B cell (primary cell): ENCODE measurements at regions not wholly inside any gene's neighbourhood (a gene's known extent, or its start where the extent isn't known, plus 50 kb on each side); places are given as distances from the start of the nearest gene placed in this dataset.

Source experiments
- ATAC-seq: fragments of 200-7000 bp; cut with Tn5 transposase; one replicate; pipeline ENCODE4 v1.10.0; 2021; ENCODE audit warnings: low read depth, mild to moderate bottlenecking, moderate number of reproducible peaks, moderate library complexity
- CTCF ChIA-PET: fragments of 350-600 bp; sonication (Branson Sonifier 250); formaldehyde crosslinking; loops from one replicate; lab custom pipeline; 2021; ENCODE audit warnings: antibody characterized with exemption, inconsistent platforms; lab: Charles Lee
- POLR2A ChIA-PET: fragments of 350-600 bp; sonication (Branson Sonifier 250); formaldehyde crosslinking; loops from one replicate; lab custom pipeline; 2021; ENCODE audit warnings: antibody characterized with exemption; lab: Charles Lee
- DNase-seq: peaks from one replicate; pipeline ENCODE4 v3.0.0; 2013
- H2AFZ ChIP-seq: 2 replicates; pipeline ENCODE4 v1.6.1; 2012; ENCODE audit warnings: mild to moderate bottlenecking, low read depth, low read length; ENCODE audit not compliant: insufficient read depth, poor library complexity, severe bottlenecking
- H3K27ac ChIP-seq, 2 donors: 1 replicate in 1 of 2; 2 replicates in 1 of 2; pipeline ENCODE4 v1.5.1; 2012 to 2013; ENCODE audit warnings: low read length in 2 of 2, mild to moderate bottlenecking in 2 of 2, moderate library complexity in 1 of 2
- H3K27me3 ChIP-seq, 4 experiments: fragments of 200-600 bp in 1 of 4; sonication (generic) in 1 of 4; replicated peaks in 1 of 4; 1 replicate in 2 of 4; 2 replicates in 2 of 4; pipeline versions ENCODE4 v1.6.1 to v1.7.0; 2013 to 2016; ENCODE audit warnings: low read length in 3 of 4, mild to moderate bottlenecking in 2 of 4, mixed read lengths in 1 of 4, moderate library complexity in 1 of 4; ENCODE audit not compliant: insufficient read depth in 4 of 4, control insufficient read depth in 3 of 4; ENCODE audit errors: control extremely low read depth in 1 of 4
- H3K36me3 ChIP-seq, 2 experiments: replicated peaks in 1 of 2; 1 replicate in 1 of 2; 2 replicates in 1 of 2; pipeline versions ENCODE4 v1.6.1 to v1.7.1; 2013; ENCODE audit warnings: low read length in 1 of 2; ENCODE audit not compliant: insufficient read depth in 2 of 2, control insufficient read depth in 1 of 2; ENCODE audit errors: control extremely low read depth in 1 of 2, extremely low read depth in 1 of 2
- H3K4me1 ChIP-seq, 2 donors: fragments of 200-600 bp in 1 of 2; sonication (generic) in 1 of 2; 1 replicate in 1 of 2; 2 replicates in 1 of 2; pipeline versions ENCODE4 v1.5.1 to v1.6.1; 2013 to 2017; ENCODE audit warnings: low read length in 2 of 2; ENCODE audit not compliant: control insufficient read depth in 2 of 2, insufficient read depth in 2 of 2
- H3K4me2 ChIP-seq: replicated peaks from 2 replicates; pipeline ENCODE3; 2012; ENCODE audit warnings: mild to moderate bottlenecking, low read depth, low read length; ENCODE audit not compliant: poor library complexity, severe bottlenecking
- H3K4me3 ChIP-seq, 5 experiments: fragments of 200-600 bp in 1 of 5; sonication (generic) in 1 of 5; 1 replicate in 3 of 5; 2 replicates in 2 of 5; pipeline versions ENCODE4 v1.5.1 to v1.7.0; 2011 to 2016; ENCODE audit warnings: low read length in 4 of 5, mild to moderate bottlenecking in 4 of 5, low read depth in 2 of 5, control low read depth in 1 of 5, moderate library complexity in 1 of 5; ENCODE audit not compliant: insufficient read depth in 1 of 5; ENCODE audit errors: control extremely low read depth in 1 of 5, extremely low read depth in 1 of 5
- H3K79me2 ChIP-seq: fragments of 200-600 bp; sonication (generic); one replicate; pipeline ENCODE4 v1.6.0; 2016; ENCODE audit warnings: low read length; ENCODE audit not compliant: control insufficient read depth, insufficient read depth
- H3K9ac ChIP-seq: fragments of 200-600 bp; sonication (generic); 2 replicates; pipeline ENCODE4 v1.6.1; 2017; ENCODE audit warnings: mild to moderate bottlenecking, low read length, moderate library complexity
- H3K9me3 ChIP-seq, 3 donors: one replicate each; pipeline versions ENCODE4 v1.6.1 to v1.7.1; 2013; ENCODE audit warnings: low read length in 2 of 3; ENCODE audit not compliant: control insufficient read depth in 2 of 3, insufficient read depth in 1 of 3; ENCODE audit errors: control extremely low read depth in 1 of 3
- H4K20me1 ChIP-seq: 2 replicates; pipeline ENCODE4 v1.6.0; 2012; ENCODE audit warnings: mild to moderate bottlenecking, low read length; ENCODE audit not compliant: insufficient read depth, control insufficient read depth, poor library complexity, severe bottlenecking
- H3K27ac Mint-ChIP-seq: one replicate; pipeline ENCODE4 v1.8.0; 2021; ENCODE audit warnings: mixed read lengths
- H3K27me3 Mint-ChIP-seq: one replicate; pipeline ENCODE4 v1.8.0; 2021; ENCODE audit warnings: mixed read lengths
- H3K4me1 Mint-ChIP-seq: one replicate; pipeline ENCODE4 v1.8.0; 2021; ENCODE audit warnings: mixed read lengths
- H3K4me3 Mint-ChIP-seq: one replicate; pipeline ENCODE4 v1.8.0; 2021; ENCODE audit warnings: mixed read lengths
- H3K9me3 Mint-ChIP-seq: one replicate; pipeline ENCODE4 v1.8.0; 2022; ENCODE audit warnings: mixed read lengths; ENCODE audit not compliant: insufficient read depth
- EZH2 ChIP-seq: IDR thresholded peaks from 2 replicates; pipeline ENCODE4 v1.6.1; 2012; ENCODE audit warnings: borderline replicate concordance, low read depth, mild to moderate bottlenecking, moderate library complexity, low read length; ENCODE audit not compliant: insufficient read depth, poor library complexity, severe bottlenecking
- WGBS: methylation state at CpG from one replicate; pipeline ENCODE4 v1.1.5; 2013; ENCODE audit warnings: missing lambda C conversion rate; ENCODE audit not compliant: insufficient coverage; 5-methylcytosine and 5-hydroxymethylcytosine counted together
- intact Hi-C: fragments of 100-400 bp; cut with micrococcal nuclease; formaldehyde crosslinking; loops from one replicate; pipeline ENCODE4 v1.10.0; 2022
- TF ChIP-seq, protein P1 (sequence below): fragments of 200-600 bp; IDR thresholded peaks from one replicate; pipeline ENCODE4 v1.8.0; 2022; ENCODE audit warnings: antibody characterized with exemption, mild to moderate bottlenecking

DNA sequence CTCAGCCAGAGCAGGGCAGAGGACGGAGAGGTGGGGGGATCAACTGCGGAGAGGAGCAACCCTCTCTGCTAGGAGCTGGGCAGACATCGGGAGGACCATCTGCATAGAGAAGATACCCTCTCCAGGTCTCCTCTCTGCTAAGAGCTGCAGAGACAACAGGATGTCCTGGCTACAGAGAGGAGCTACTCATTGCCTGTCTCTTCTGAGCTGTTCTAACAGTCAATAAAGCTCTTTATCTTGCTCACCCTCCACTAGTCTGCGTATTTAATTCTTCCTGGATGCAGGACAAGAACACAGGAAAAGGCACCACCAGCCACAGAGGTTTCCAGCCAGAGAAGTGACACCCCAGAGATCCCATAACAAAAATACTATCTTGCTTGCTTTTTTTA, 871.1 kb upstream of the GJE1 start:
- ATAC-seq = no peak
- H3K4me3 ChIP-seq = no peak overlapping the region
- H3K27ac ChIP-seq = no peak overlapping the region
- intact Hi-C loops = no loop called here
- CTCF ChIA-PET = no interaction called here
- H3K4me1 ChIP-seq = no peaks in the 10 kb centered on the region
- H3K36me3 ChIP-seq = no peaks in the 10 kb centered on the region
- Mint-ChIP-seq H3K27me3 (no peaks in the 10 kb centered on the region), H3K4me1 (no peaks in the 10 kb centered on the region), H3K4me3 (no peak overlapping the region), H3K9me3 (no peaks in the 10 kb centered on the region), H3K27ac (no peak overlapping the region)
- H3K9ac ChIP-seq = no peak overlapping the region
- no peak overlapping the region for H3K4me2 ChIP-seq
- H3K27me3 ChIP-seq = no peaks in the 10 kb centered on the region
- DNase-seq = no peak
- H3K9me3 ChIP-seq = no peaks in the 10 kb centered on the region
- POLR2A ChIA-PET = no interaction called here
- TF ChIP-seq, protein P1, sequence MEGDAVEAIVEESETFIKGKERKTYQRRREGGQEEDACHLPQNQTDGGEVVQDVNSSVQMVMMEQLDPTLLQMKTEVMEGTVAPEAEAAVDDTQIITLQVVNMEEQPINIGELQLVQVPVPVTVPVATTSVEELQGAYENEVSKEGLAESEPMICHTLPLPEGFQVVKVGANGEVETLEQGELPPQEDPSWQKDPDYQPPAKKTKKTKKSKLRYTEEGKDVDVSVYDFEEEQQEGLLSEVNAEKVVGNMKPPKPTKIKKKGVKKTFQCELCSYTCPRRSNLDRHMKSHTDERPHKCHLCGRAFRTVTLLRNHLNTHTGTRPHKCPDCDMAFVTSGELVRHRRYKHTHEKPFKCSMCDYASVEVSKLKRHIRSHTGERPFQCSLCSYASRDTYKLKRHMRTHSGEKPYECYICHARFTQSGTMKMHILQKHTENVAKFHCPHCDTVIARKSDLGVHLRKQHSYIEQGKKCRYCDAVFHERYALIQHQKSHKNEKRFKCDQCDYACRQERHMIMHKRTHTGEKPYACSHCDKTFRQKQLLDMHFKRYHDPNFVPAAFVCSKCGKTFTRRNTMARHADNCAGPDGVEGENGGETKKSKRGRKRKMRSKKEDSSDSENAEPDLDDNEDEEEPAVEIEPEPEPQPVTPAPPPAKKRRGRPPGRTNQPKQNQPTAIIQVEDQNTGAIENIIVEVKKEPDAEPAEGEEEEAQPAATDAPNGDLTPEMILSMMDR = no peak
- TF ChIP-seq EZH2 = no peak
- H2AFZ ChIP-seq = no peak overlapping the region
- 100% methylated on average over 4 of the region's 4 CpGs for WGBS
- H4K20me1 ChIP-seq = no peaks in the 10 kb centered on the region
- no peaks in the 10 kb centered on the region for H3K79me2 ChIP-seq

DNA sequence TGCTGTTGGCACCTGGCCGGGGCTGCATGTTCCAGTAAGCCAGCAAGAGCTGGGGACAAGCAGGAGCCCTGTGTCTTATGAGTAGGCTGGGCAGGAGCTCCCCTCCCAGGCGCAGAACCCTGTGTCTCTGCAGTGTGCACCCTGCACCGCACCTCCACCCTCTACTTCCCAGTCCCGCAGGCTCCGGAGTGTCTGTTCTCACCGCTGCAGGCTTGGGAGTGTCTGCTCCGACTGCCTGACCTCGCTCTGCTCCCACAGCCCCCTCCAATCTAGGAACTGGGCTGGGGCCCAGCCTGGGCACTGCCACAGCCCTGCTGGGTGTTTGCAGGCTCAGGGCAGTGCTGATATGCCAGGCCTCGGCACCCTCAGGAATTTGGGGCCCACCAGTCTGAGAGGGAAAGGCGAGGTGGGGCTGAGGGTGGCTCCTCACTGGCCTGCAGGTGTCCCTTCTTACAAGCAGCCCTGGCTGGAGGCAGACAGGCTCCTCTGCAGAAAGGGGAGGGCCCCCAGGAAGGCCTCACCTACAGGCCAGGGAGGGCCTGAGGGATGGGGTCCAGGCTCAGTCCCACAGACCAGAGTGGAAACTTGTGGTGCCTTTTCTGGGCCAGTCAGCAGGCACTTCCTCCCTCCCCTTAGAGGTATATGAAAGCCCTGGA, 871.6 kb upstream of the GJE1 start:
- Histone ChIP-seq H3K4me1 (no peaks in the 10 kb centered on the region), H3K27ac (no peak overlapping the region), H3K4me2 (no peak overlapping the region), H3K9ac (no peak overlapping the region), H3K27me3 (no peaks in the 10 kb centered on the region), H3K9me3 (no peaks in the 10 kb centered on the region), H3K79me2 (no peaks in the 10 kb centered on the region), H2AFZ (no peak overlapping the region), H4K20me1 (no peaks in the 10 kb centered on the region), H3K36me3 (no peaks in the 10 kb centered on the region), H3K4me3 (no peak overlapping the region)
- intact Hi-C loops = no loop called here
- 85% methylated on average over 10 of the region's 10 CpGs for WGBS
- H3K9me3 Mint-ChIP-seq = no peaks in the 10 kb centered on the region
- no peak for DNase-seq
- no peaks in the 10 kb centered on the region for H3K4me1 Mint-ChIP-seq
- CTCF ChIA-PET = no interaction called here
- TF ChIP-seq, protein P1 = no peak
- TF ChIP-seq EZH2 = no peak
- H3K27ac Mint-ChIP-seq = no peak overlapping the region
- H3K27me3 Mint-ChIP-seq = no peaks in the 10 kb centered on the region
- POLR2A ChIA-PET = no interaction called here
- ATAC-seq = no peak
- H3K4me3 Mint-ChIP-seq = no peak overlapping the region
